ENCODE measurements at regions not wholly inside any gene's neighbourhood (a gene's known extent, or its start where the extent isn't known, plus 50 kb on each side); places are given as distances from the start of the nearest gene placed in this dataset.

- CTCF ChIA-PET, result no interaction called here
- no peak for ATAC-seq
These were observed 154.6 kb downstream of the CYRIA start for GRCh38 chr2:16511041-16511440.

DNA sequence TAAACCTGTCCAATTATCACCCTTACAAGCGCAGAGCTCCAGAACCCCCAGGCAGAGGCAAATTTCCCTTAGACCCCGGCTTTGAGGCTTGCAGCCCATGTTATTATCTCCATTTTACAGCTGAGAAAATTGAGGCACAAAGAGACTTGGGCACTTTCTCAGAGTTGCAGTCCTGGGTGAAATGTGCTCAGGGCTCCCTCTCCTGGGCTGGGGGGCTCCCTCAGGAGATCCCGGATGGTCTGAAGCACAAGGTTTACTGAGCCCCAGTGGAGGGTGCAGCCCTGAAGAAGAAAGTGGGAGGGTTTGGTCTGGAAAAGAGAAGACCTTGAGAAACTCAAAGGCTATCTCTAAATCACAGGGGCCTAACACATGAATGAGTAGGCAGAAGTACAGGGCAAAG, 156.6 kb downstream of the CYRIA start:
- no peak for DNase-seq
- ChIA-PET CTCF (interaction anchor here (0.7 kb wide), 1 partner anchor 215 kb away, joined by 3 read pairs; no protein-coding TSS in a partner anchor), POLR2A (no interaction called here)
- intact Hi-C loops (cut with micrococcal nuclease), result no loop called here
- Mint-ChIP-seq H3K36me3 (no peaks in the 10 kb centered on the region), H3K4me1 (no peaks in the 10 kb centered on the region), H3K4me3 (no peak overlapping the region), H3K9me3 (no peaks in the 10 kb centered on the region), H3K27me3 (peaks cover 34 to 58% (median 52%) of the 10 kb centered on the region in 5 donors), H3K27ac (no peak overlapping the region)
- Histone ChIP-seq H3K27ac (ENCODE audit: low read depth, low read length) (no peak overlapping the region), H3K9me3 (ENCODE audit: control insufficient read depth in 2 of 3, low read length in 3 of 3) (no peaks in the 10 kb centered on the region), H3K27me3 (ENCODE audit: control insufficient read depth in 2 of 2, insufficient read depth in 2 of 2, low read length in 2 of 2) (peaks cover 0 to 10% of the 10 kb centered on the region in 2 donors), H3K4me1 (ENCODE audit: control insufficient read depth in 2 of 2, insufficient read depth in 2 of 2, low read length in 2 of 2) (no peaks in the 10 kb centered on the region), H3K4me3 (ENCODE audit: low read length) (no peak overlapping the region), H3K36me3 (ENCODE audit: control insufficient read depth in 2 of 3, insufficient read depth in 3 of 3, low read length in 3 of 3) (no peaks in the 10 kb centered on the region)
- ATAC-seq, result no peak

More at GRCh38 chr2:16511041-16511440, 154.6 kb downstream of the CYRIA start:
- Mint-ChIP-seq H3K27me3 (peaks cover 38 to 63% (median 52%) of the 10 kb centered on the region in 5 donors), H3K36me3 (no peaks in the 10 kb centered on the region), H3K4me1 (no peaks in the 10 kb centered on the region), H3K27ac (no peak overlapping the region), H3K9me3 (no peaks in the 10 kb centered on the region), H3K4me3 (no peak overlapping the region)
- Histone ChIP-seq H3K4me3 (ENCODE audit: low read length) (no peak overlapping the region), H3K27me3 (ENCODE audit: control insufficient read depth in 2 of 2, insufficient read depth in 2 of 2, low read length in 2 of 2) (peaks cover 0 to 8% of the 10 kb centered on the region in 2 donors), H3K9me3 (ENCODE audit: control insufficient read depth in 2 of 3, low read length in 3 of 3) (no peaks in the 10 kb centered on the region), H3K36me3 (ENCODE audit: control insufficient read depth in 2 of 3, insufficient read depth in 3 of 3, low read length in 3 of 3) (no peaks in the 10 kb centered on the region), H3K4me1 (ENCODE audit: control insufficient read depth in 2 of 2, insufficient read depth in 2 of 2, low read length in 2 of 2) (no peaks in the 10 kb centered on the region), H3K27ac (ENCODE audit: low read depth, low read length) (no peak overlapping the region)
- intact Hi-C loops (cut with micrococcal nuclease), result no loop called here
- POLR2A ChIA-PET, result no interaction called here
- no peak for DNase-seq

GRCh38 chr2:16508490-16508851, 157.2 kb downstream of the CYRIA start:
- no peak overlapping the region for H3K4me3 Mint-ChIP-seq
- H3K9me3 ChIP-seq (ENCODE audit: control insufficient read depth in 2 of 3, low read length in 3 of 3), result no peaks in the 10 kb centered on the region
- H3K27ac Mint-ChIP-seq, result no peak overlapping the region
- DNase-seq, result no peak
- H3K36me3 Mint-ChIP-seq, result no peaks in the 10 kb centered on the region
- intact Hi-C loops (cut with micrococcal nuclease), result no loop called here
- ChIA-PET POLR2A (no interaction called here), CTCF (interaction anchor here (0.6 to 0.7 kb wide), 2 partner anchors 73 to 216 kb away, joined by 3 read pairs; no protein-coding TSS in a partner anchor)
- H3K4me1 ChIP-seq (ENCODE audit: control insufficient read depth in 2 of 2, insufficient read depth in 2 of 2, low read length in 2 of 2), result no peaks in the 10 kb centered on the region
- peaks cover 32 to 58% (median 52%) of the 10 kb centered on the region in 5 donors for H3K27me3 Mint-ChIP-seq
- no peaks in the 10 kb centered on the region for H3K9me3 Mint-ChIP-seq
- H3K27me3 ChIP-seq (ENCODE audit: control insufficient read depth in 2 of 2, insufficient read depth in 2 of 2, low read length in 2 of 2), result peaks cover 0 to 11% of the 10 kb centered on the region in 2 donors
- ATAC-seq, result no peak
- no peaks in the 10 kb centered on the region for H3K36me3 ChIP-seq (ENCODE audit: control insufficient read depth in 2 of 3, insufficient read depth in 3 of 3, low read length in 3 of 3)
- H3K4me1 Mint-ChIP-seq, result no peaks in the 10 kb centered on the region
- H3K27ac ChIP-seq (ENCODE audit: low read depth, low read length), result no peak overlapping the region
- no peak overlapping the region for H3K4me3 ChIP-seq (ENCODE audit: low read length)

GRCh38 chr2:16507655-16508489, 157.8 kb downstream of the CYRIA start:
- H3K4me1 ChIP-seq (ENCODE audit: control insufficient read depth in 2 of 2, insufficient read depth in 2 of 2, low read length in 2 of 2), result no peaks in the 10 kb centered on the region
- intact Hi-C loops (cut with micrococcal nuclease), result no loop called here
- ATAC-seq, result peak; percentile 50

DNA sequence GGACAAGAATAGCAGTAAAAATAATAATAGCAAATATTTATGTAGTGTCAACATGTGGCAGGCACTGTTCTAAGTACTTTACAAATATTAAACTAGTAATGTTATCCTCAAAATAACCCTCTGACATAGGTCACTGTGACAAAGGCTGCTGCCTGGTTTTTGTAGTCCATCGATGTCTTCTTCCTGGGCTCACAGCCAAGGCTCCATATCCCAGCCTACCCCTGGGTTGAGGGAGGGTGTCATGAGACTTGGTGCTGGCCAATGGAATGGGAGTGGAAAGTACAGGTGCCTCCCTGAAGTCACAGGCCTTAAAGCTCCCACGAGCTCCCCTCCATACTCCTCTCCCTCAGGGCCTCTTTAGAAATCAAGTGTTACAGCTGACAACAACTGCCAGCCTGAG, 159.3 kb downstream of the CYRIA start:
- Histone ChIP-seq H3K27me3 (ENCODE audit: control insufficient read depth in 2 of 2, insufficient read depth in 2 of 2, low read length in 2 of 2) (peaks cover 0 to 11% of the 10 kb centered on the region in 2 donors), H3K9me3 (ENCODE audit: control insufficient read depth in 2 of 3, low read length in 3 of 3) (no peaks in the 10 kb centered on the region), H3K4me1 (ENCODE audit: control insufficient read depth in 2 of 2, insufficient read depth in 2 of 2, low read length in 2 of 2) (no peaks in the 10 kb centered on the region), H3K27ac (ENCODE audit: low read depth, low read length) (no peak overlapping the region), H3K36me3 (ENCODE audit: control insufficient read depth in 2 of 3, insufficient read depth in 3 of 3, low read length in 3 of 3) (no peaks in the 10 kb centered on the region), H3K4me3 (ENCODE audit: low read length) (no peak overlapping the region)
- no peaks in the 10 kb centered on the region for H3K9me3 Mint-ChIP-seq
- peaks cover 31 to 53% (median 42%) of the 10 kb centered on the region in 5 donors for H3K27me3 Mint-ChIP-seq
- CTCF ChIA-PET, result interaction anchor here (0.7 kb wide), 1 partner anchor 947 kb away, joined by 3 read pairs; no protein-coding TSS in a partner anchor
- no peaks in the 10 kb centered on the region for H3K36me3 Mint-ChIP-seq
- intact Hi-C loops (cut with micrococcal nuclease), result no loop called here
- ATAC-seq (no peak), DNase-seq (no peak)
- no peak overlapping the region for H3K4me3 Mint-ChIP-seq
- no peak overlapping the region for H3K27ac Mint-ChIP-seq
- POLR2A ChIA-PET, result no interaction called here
- H3K4me1 Mint-ChIP-seq, result no peaks in the 10 kb centered on the region

More at GRCh38 chr2:16507655-16508489, 157.8 kb downstream of the CYRIA start:
- DNase-seq, result no peak
- Mint-ChIP-seq H3K4me3 (no peak overlapping the region), H3K27ac (no peak overlapping the region), H3K27me3 (peaks cover 34 to 60% (median 54%) of the 10 kb centered on the region in 5 donors), H3K9me3 (no peaks in the 10 kb centered on the region), H3K4me1 (no peaks in the 10 kb centered on the region), H3K36me3 (no peaks in the 10 kb centered on the region)
- no peaks in the 10 kb centered on the region for H3K36me3 ChIP-seq (ENCODE audit: control insufficient read depth in 2 of 3, insufficient read depth in 3 of 3, low read length in 3 of 3)
- CTCF ChIA-PET, result interaction anchor here (0.6 kb wide), 1 partner anchor 73 kb away, joined by 3 read pairs; no protein-coding TSS in a partner anchor
- H3K27ac ChIP-seq (ENCODE audit: low read depth, low read length), result no peak overlapping the region
- H3K4me3 ChIP-seq (ENCODE audit: low read length), result no peak overlapping the region
- POLR2A ChIA-PET, result no interaction called here
- peaks cover 0 to 11% of the 10 kb centered on the region in 2 donors for H3K27me3 ChIP-seq (ENCODE audit: control insufficient read depth in 2 of 2, insufficient read depth in 2 of 2, low read length in 2 of 2)
- no peaks in the 10 kb centered on the region for H3K9me3 ChIP-seq (ENCODE audit: control insufficient read depth in 2 of 3, low read length in 3 of 3)

DNA sequence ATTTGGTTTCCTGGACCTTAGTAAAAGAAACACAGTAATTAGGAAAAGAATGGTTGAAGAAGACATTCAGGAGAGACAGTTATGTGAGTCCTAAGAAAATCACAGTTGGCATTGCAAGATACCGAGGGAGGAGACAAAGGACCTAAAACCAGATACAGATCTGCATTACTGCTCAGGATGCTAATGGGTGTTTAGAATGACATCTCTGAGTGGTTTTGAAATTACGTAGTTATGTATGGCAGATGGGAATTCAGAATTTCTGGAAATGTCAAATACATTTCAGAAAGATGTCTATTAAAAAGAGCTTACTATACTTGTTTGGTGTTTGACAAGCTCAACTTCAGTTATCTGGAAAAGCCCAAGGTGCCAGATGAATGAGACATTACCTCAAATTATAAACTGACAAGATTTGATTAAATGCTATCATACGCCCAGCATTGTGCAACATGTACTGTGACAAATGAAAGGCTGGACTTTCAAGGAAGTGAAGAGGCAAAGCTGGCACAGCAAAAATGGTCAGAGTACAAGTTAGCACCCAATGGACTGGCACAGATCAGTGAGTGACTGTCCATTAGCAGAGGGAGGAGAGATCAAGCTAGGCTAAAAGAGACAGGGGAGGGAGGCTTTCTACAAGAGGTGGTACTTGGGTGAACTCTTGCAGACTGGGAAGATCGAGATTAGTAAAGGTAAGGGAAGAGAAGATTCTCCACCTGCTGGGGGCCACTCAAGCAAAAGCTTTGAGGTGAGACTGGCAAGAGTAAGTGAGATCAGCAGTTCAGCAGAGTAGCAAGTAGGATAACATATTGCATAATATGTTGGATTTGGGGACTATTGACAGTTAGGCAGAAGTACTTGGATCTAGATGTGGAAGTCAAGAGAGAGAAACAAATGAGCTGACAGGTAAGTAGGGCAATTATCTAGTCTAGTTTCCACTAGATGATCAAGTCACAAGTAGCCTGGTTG, 168.9 kb downstream of the CYRIA start:
- CTCF ChIA-PET, result no interaction called here
- no peaks in the 10 kb centered on the region for H3K9me3 ChIP-seq (ENCODE audit: control insufficient read depth in 2 of 3, low read length in 3 of 3)
- ATAC-seq (no peak), DNase-seq (no peak)
- H3K36me3 Mint-ChIP-seq, result no peaks in the 10 kb centered on the region
- H3K27me3 ChIP-seq (ENCODE audit: control insufficient read depth in 2 of 2, insufficient read depth in 2 of 2, low read length in 2 of 2), result no peaks in the 10 kb centered on the region
- H3K4me1 ChIP-seq (ENCODE audit: control insufficient read depth in 2 of 2, insufficient read depth in 2 of 2, low read length in 2 of 2), result no peaks in the 10 kb centered on the region
- H3K27ac Mint-ChIP-seq, result no peak overlapping the region
- no peak overlapping the region for H3K27ac ChIP-seq (ENCODE audit: low read depth, low read length)
- H3K4me1 Mint-ChIP-seq, result peaks cover 0 to 2% (median 0%) of the 10 kb centered on the region in 7 donors
- peaks cover 3 to 13% (median 10%) of the 10 kb centered on the region in 5 donors for H3K27me3 Mint-ChIP-seq
- no peak overlapping the region for H3K4me3 ChIP-seq (ENCODE audit: low read length)
- no peak overlapping the region for H3K4me3 Mint-ChIP-seq
- H3K9me3 Mint-ChIP-seq, result peaks cover 0 to 10% (median 0%) of the 10 kb centered on the region in 11 donors
- POLR2A ChIA-PET, result interaction anchor here (0.5 kb wide), 1 partner anchor 59 kb away, joined by 3 read pairs; no protein-coding TSS in a partner anchor
- H3K36me3 ChIP-seq (ENCODE audit: control insufficient read depth in 2 of 3, insufficient read depth in 3 of 3, low read length in 3 of 3), result no peaks in the 10 kb centered on the region
- intact Hi-C loops (cut with micrococcal nuclease), result loop anchor here in 1 of 2 donors (10.0 kb wide), 1 partner anchor 862 kb away; no protein-coding TSS in a partner anchor

All from naive thymus-derived CD4-positive, alpha-beta T cell (primary cell).